Panc1 (cell line): ENCODE measurements at regions not wholly inside any gene's neighbourhood (a gene's known extent, or its start where the extent isn't known, plus 50 kb on each side); places are given as distances from the start of the nearest gene placed in this dataset.

Source experiments
- POLR2AphosphoS5 ChIP-seq: IDR thresholded peaks from 2 replicates; pipeline ENCODE4 v1.6.1; 2012; ENCODE audit warnings: mild to moderate bottlenecking, low read depth, low read length, moderate library complexity
- SIN3A ChIP-seq: IDR thresholded peaks from 2 replicates; pipeline ENCODE4 v1.6.1; 2012; ENCODE audit warnings: low read depth, mild to moderate bottlenecking, low read length, moderate library complexity, borderline replicate concordance; ENCODE audit not compliant: insufficient read depth
- TF ChIP-seq, protein P1 (sequence below): fragments of 450-650 bp; IDR thresholded peaks from 2 replicates; pipeline ENCODE4 v1.5.1; 2017; ENCODE audit warnings: mild to moderate bottlenecking
- TF ChIP-seq, protein P2 (sequence below), 2 experiments: IDR thresholded peaks; 2 replicates each; pipeline ENCODE4 v1.6.1; 2011 to 2012; ENCODE audit warnings: low read depth in 2 of 2, control low read depth in 1 of 2, low read length in 1 of 2, mild to moderate bottlenecking in 1 of 2, moderate library complexity in 1 of 2; ENCODE audit not compliant: insufficient read depth in 1 of 2

DNA sequence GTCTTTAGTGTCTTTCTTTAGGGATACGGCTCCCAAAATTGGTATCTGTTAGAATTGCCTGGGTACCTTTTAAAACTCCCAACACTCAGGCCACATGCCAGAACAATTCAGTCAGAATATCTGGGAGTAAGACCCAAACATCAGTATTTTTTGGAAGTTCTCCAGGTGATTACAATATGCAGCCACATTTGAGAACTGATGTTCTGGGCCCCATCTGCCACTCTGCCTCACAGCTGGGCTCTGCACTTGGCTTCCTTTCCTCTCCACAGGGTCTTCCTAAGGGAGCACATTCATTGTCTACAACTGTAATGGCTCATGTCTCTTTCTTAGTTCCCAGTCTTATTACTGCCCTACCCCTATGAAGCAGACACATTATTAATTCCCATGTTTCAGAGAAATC lies 394.5 kb downstream of the MFSD1 start:
- TF ChIP-seq, protein P1, sequence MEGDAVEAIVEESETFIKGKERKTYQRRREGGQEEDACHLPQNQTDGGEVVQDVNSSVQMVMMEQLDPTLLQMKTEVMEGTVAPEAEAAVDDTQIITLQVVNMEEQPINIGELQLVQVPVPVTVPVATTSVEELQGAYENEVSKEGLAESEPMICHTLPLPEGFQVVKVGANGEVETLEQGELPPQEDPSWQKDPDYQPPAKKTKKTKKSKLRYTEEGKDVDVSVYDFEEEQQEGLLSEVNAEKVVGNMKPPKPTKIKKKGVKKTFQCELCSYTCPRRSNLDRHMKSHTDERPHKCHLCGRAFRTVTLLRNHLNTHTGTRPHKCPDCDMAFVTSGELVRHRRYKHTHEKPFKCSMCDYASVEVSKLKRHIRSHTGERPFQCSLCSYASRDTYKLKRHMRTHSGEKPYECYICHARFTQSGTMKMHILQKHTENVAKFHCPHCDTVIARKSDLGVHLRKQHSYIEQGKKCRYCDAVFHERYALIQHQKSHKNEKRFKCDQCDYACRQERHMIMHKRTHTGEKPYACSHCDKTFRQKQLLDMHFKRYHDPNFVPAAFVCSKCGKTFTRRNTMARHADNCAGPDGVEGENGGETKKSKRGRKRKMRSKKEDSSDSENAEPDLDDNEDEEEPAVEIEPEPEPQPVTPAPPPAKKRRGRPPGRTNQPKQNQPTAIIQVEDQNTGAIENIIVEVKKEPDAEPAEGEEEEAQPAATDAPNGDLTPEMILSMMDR = no peak
- no peak for TF ChIP-seq POLR2AphosphoS5
- TF ChIP-seq, protein P2, sequence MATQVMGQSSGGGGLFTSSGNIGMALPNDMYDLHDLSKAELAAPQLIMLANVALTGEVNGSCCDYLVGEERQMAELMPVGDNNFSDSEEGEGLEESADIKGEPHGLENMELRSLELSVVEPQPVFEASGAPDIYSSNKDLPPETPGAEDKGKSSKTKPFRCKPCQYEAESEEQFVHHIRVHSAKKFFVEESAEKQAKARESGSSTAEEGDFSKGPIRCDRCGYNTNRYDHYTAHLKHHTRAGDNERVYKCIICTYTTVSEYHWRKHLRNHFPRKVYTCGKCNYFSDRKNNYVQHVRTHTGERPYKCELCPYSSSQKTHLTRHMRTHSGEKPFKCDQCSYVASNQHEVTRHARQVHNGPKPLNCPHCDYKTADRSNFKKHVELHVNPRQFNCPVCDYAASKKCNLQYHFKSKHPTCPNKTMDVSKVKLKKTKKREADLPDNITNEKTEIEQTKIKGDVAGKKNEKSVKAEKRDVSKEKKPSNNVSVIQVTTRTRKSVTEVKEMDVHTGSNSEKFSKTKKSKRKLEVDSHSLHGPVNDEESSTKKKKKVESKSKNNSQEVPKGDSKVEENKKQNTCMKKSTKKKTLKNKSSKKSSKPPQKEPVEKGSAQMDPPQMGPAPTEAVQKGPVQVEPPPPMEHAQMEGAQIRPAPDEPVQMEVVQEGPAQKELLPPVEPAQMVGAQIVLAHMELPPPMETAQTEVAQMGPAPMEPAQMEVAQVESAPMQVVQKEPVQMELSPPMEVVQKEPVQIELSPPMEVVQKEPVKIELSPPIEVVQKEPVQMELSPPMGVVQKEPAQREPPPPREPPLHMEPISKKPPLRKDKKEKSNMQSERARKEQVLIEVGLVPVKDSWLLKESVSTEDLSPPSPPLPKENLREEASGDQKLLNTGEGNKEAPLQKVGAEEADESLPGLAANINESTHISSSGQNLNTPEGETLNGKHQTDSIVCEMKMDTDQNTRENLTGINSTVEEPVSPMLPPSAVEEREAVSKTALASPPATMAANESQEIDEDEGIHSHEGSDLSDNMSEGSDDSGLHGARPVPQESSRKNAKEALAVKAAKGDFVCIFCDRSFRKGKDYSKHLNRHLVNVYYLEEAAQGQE (IDR thresholded peaks at IDR 0.05; ENCODE audit: insufficient read depth in 1 of 2, low read depth in 2 of 2, low read length in 1 of 2) = no peak
- TF ChIP-seq SIN3A = no peak
